GM10248 (cell line): ENCODE measurements at regions not wholly inside any gene's neighbourhood (a gene's known extent, or its start where the extent isn't known, plus 50 kb on each side); places are given as distances from the start of the nearest gene placed in this dataset.

Experiments
- CTCF ChIA-PET: fragments of 300-600 bp; sonication (Branson Sonifier 250); formaldehyde crosslinking; extraction: SDS; loops from one replicate; lab custom pipeline; 2021; ENCODE audit warnings: antibody characterized with exemption; lab: Yijun Ruan, JAX
- POLR2A ChIA-PET: fragments of 350-650 bp; sonication (Branson Sonifier 250); formaldehyde crosslinking; extraction: SDS; loops from one replicate; lab custom pipeline; 2020; ENCODE audit warnings: antibody characterized with exemption; lab: Yijun Ruan, JAX
- DNase-seq: peaks from one replicate; pipeline ENCODE4 v3.0.0; 2012; ENCODE audit errors: extremely low spot score
- CTCF ChIP-seq: IDR thresholded peaks from 2 replicates; pipeline ENCODE4 v1.5.1; 2012; ENCODE audit warnings: mild to moderate bottlenecking, low read depth; ENCODE audit errors: extremely low read depth, missing control alignments, control extremely low read depth

GRCh38 chr2:175432021-175432420 is 250.5 kb upstream of the ATP5MC3 start:
- ChIA-PET CTCF (interaction anchor here (0.7 to 1.0 kb wide), 4 partner anchors 8 to 28 kb away, joined by 3 to 4 read pairs (median 3); no protein-coding TSS in a partner anchor), POLR2A (no interaction called here)
- DNase-seq = no peak
- TF ChIP-seq CTCF = no peak

- DNase-seq = no peak
- POLR2A ChIA-PET = no interaction called here
- TF ChIP-seq CTCF = no peak
- CTCF ChIA-PET = interaction anchor here (0.7 to 1.0 kb wide), 4 partner anchors 9 to 27 kb away, joined by 3 to 4 read pairs (median 3); no protein-coding TSS in a partner anchor
Measured at GRCh38 chr2:175431101-175431946, 249.8 kb upstream of the ATP5MC3 start.

- ChIA-PET CTCF (no interaction called here), POLR2A (no interaction called here)
- TF ChIP-seq CTCF = no peak
- no peak for DNase-seq
Measured at GRCh38 chr2:175430236-175430635, 248.7 kb upstream of the ATP5MC3 start.

- CTCF ChIA-PET = interaction anchor here (1.0 kb wide), 1 partner anchor 55 kb away, joined by 3 read pairs; no protein-coding TSS in a partner anchor
- POLR2A ChIA-PET = no interaction called here
- DNase-seq = no peak
Measured at GRCh38 chr2:175418224-175418835, 236.8 kb upstream of the ATP5MC3 start.

GRCh38 chr2:175414882-175415487 is 233.5 kb upstream of the ATP5MC3 start:
- POLR2A ChIA-PET = no interaction called here
- CTCF ChIA-PET = interaction anchor here (0.8 to 1.6 kb wide), 6 partner anchors 12 to 275 kb away, joined by 3 to 4 read pairs (median 3); no protein-coding TSS in a partner anchor
- no peak for DNase-seq

More at GRCh38 chr2:175418224-175418835, 236.8 kb upstream of the ATP5MC3 start:
- TF ChIP-seq CTCF = no peak

More at GRCh38 chr2:175414882-175415487, 233.5 kb upstream of the ATP5MC3 start:
- peak; percentile 40 for TF ChIP-seq CTCF
